Ishikawa (cell line): ENCODE measurements at regions not wholly inside any gene's neighbourhood (a gene's known extent, or its start where the extent isn't known, plus 50 kb on each side); places are given as distances from the start of the nearest gene placed in this dataset.

Source experiments
- CEBPB ChIP-seq: IDR thresholded peaks from 2 replicates; pipeline ENCODE4 v1.6.1; 2012
- CREB1 ChIP-seq: IDR thresholded peaks from 2 replicates; pipeline ENCODE4 v1.6.1; 2012; ENCODE audit warnings: low read depth
- EP300 ChIP-seq: IDR thresholded peaks from 2 replicates; pipeline ENCODE4 v1.6.1; 2012; ENCODE audit warnings: borderline replicate concordance
- TF ChIP-seq, protein P1 (sequence below): IDR thresholded peaks from 2 replicates; pipeline ENCODE4 v1.6.1; 2012

DNA sequence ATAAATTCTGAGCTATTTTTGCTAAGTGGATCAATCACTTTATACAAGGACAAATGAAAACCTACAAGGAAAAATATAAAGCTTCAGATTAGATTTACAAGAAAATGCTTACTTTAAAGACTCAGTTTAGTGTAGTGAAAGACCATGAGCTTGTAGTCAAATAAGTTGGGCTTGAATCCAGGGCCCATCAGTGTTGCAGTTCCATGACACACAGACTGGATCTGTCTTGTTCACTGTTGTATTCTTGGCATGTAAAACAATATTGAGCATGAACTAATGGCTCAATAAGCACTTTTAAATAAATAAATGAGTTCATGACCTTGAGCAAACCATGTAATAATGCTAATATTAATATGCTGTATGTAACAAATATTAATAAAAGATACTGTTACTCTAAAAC, 164.6 kb upstream of the KCND2 start:
- no peak for TF ChIP-seq EP300
- TF ChIP-seq CEBPB, result no peak
- TF ChIP-seq, protein P1, sequence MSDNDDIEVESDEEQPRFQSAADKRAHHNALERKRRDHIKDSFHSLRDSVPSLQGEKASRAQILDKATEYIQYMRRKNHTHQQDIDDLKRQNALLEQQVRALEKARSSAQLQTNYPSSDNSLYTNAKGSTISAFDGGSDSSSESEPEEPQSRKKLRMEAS, result no peak
- no peak for TF ChIP-seq CREB1
